ENCODE measurements at regions not wholly inside any gene's neighbourhood (a gene's known extent, or its start where the extent isn't known, plus 50 kb on each side); places are given as distances from the start of the nearest gene placed in this dataset.

- Histone ChIP-seq H3K27me3 (ENCODE audit: control insufficient read depth, insufficient read depth, low read length) (no peaks in the 10 kb centered on the region), H3K36me3 (ENCODE audit: control insufficient read depth, insufficient read depth, low read length) (no peaks in the 10 kb centered on the region), H3K4me1 (ENCODE audit: control insufficient read depth, insufficient read depth, low read length) (no peaks in the 10 kb centered on the region), H3K9me3 (ENCODE audit: control insufficient read depth, insufficient read depth, low read length) (no peaks in the 10 kb centered on the region), H3K27ac (ENCODE audit: low read length) (no peak overlapping the region), H3K4me3 (ENCODE audit: low read length) (no peak overlapping the region)
- Mint-ChIP-seq H3K27me3 (ENCODE audit: low read depth in 2 of 2) (peaks cover 0 to 5% of the 10 kb centered on the region in 2 donors), H3K36me3 (no peaks in the 10 kb centered on the region), H3K4me3 (no peak overlapping the region), H3K27ac (no peak overlapping the region), H3K9me3 (peaks cover 4 to 6% of the 10 kb centered on the region in 2 donors), H3K4me1 (no peaks in the 10 kb centered on the region)
- intact Hi-C loops (cut with micrococcal nuclease) = no loop called here
- WGBS (ENCODE audit: insufficient coverage) = 75% methylated on average over 11 of the region's 11 CpGs
- ATAC-seq (no peak), DNase-seq (no peak)
- no peak for TF ChIP-seq CTCF (IDR thresholded peaks at IDR 0.05)
Observed at GRCh38 chr15:25624504-25625177, 185.8 kb upstream of the UBE3A start.

GRCh38 chr15:25623708-25624107, 184.9 kb upstream of the UBE3A start:
- TF ChIP-seq CTCF (IDR thresholded peaks at IDR 0.05) = no peak
- no peak overlapping the region for H3K4me3 ChIP-seq (ENCODE audit: low read length)
- Mint-ChIP-seq H3K36me3 (no peaks in the 10 kb centered on the region), H3K27ac (no peak overlapping the region), H3K27me3 (ENCODE audit: low read depth in 2 of 2) (no peaks in the 10 kb centered on the region), H3K4me1 (no peaks in the 10 kb centered on the region), H3K4me3 (no peak overlapping the region), H3K9me3 (peaks cover 0 to 5% of the 10 kb centered on the region in 2 donors)
- DNase-seq (no peak), ATAC-seq (no peak)
- intact Hi-C loops (cut with micrococcal nuclease) = no loop called here
- no peak overlapping the region for H3K27ac ChIP-seq (ENCODE audit: low read length)
- no peaks in the 10 kb centered on the region for H3K27me3 ChIP-seq (ENCODE audit: control insufficient read depth, insufficient read depth, low read length)
- no peaks in the 10 kb centered on the region for H3K36me3 ChIP-seq (ENCODE audit: control insufficient read depth, insufficient read depth, low read length)
- WGBS (ENCODE audit: insufficient coverage) = 68% methylated on average over 5 of the region's 5 CpGs
- no peaks in the 10 kb centered on the region for H3K9me3 ChIP-seq (ENCODE audit: control insufficient read depth, insufficient read depth, low read length)
- no peaks in the 10 kb centered on the region for H3K4me1 ChIP-seq (ENCODE audit: control insufficient read depth, insufficient read depth, low read length)

- 100% methylated on average over 1 of the region's 4 CpGs for WGBS (ENCODE audit: insufficient coverage)
- ATAC-seq = no peak
- intact Hi-C loops (cut with micrococcal nuclease) = no loop called here
- Mint-ChIP-seq H3K27me3 (ENCODE audit: low read depth in 2 of 2) (no peaks in the 10 kb centered on the region), H3K4me1 (no peaks in the 10 kb centered on the region), H3K9me3 (peaks cover 0 to 8% of the 10 kb centered on the region in 2 donors), H3K4me3 (no peak overlapping the region), H3K27ac (no peak overlapping the region), H3K36me3 (no peaks in the 10 kb centered on the region)
- no peak for DNase-seq
- Histone ChIP-seq H3K9me3 (ENCODE audit: control insufficient read depth, insufficient read depth, low read length) (no peaks in the 10 kb centered on the region), H3K27me3 (ENCODE audit: control insufficient read depth, insufficient read depth, low read length) (no peaks in the 10 kb centered on the region), H3K27ac (ENCODE audit: low read length) (no peak overlapping the region), H3K4me1 (ENCODE audit: control insufficient read depth, insufficient read depth, low read length) (no peaks in the 10 kb centered on the region), H3K36me3 (ENCODE audit: control insufficient read depth, insufficient read depth, low read length) (no peaks in the 10 kb centered on the region), H3K4me3 (ENCODE audit: low read length) (no peak overlapping the region)
- no peak for TF ChIP-seq CTCF (IDR thresholded peaks at IDR 0.05)
Observed at GRCh38 chr15:25620466-25620865, 181.6 kb upstream of the UBE3A start.

- H3K4me1 Mint-ChIP-seq = no peaks in the 10 kb centered on the region
- 79% methylated on average over 9 of the region's 9 CpGs for WGBS (ENCODE audit: insufficient coverage)
- Histone ChIP-seq H3K27me3 (ENCODE audit: control insufficient read depth, insufficient read depth, low read length) (no peaks in the 10 kb centered on the region), H3K27ac (ENCODE audit: low read length) (no peak overlapping the region), H3K36me3 (ENCODE audit: control insufficient read depth, insufficient read depth, low read length) (no peaks in the 10 kb centered on the region), H3K4me3 (ENCODE audit: low read length) (no peak overlapping the region), H3K4me1 (ENCODE audit: control insufficient read depth, insufficient read depth, low read length) (no peaks in the 10 kb centered on the region), H3K9me3 (ENCODE audit: control insufficient read depth, insufficient read depth, low read length) (no peaks in the 10 kb centered on the region)
- H3K9me3 Mint-ChIP-seq = peaks cover 0 to 8% of the 10 kb centered on the region in 2 donors
- no peak for ATAC-seq
- no peaks in the 10 kb centered on the region for H3K36me3 Mint-ChIP-seq
- H3K27me3 Mint-ChIP-seq (ENCODE audit: low read depth in 2 of 2) = no peaks in the 10 kb centered on the region
- H3K4me3 Mint-ChIP-seq = no peak overlapping the region
- intact Hi-C loops (cut with micrococcal nuclease) = no loop called here
- no peak for TF ChIP-seq CTCF (IDR thresholded peaks at IDR 0.05)
- no peak for DNase-seq
- no peak overlapping the region for H3K27ac Mint-ChIP-seq
Observed at GRCh38 chr15:25619761-25620160, 180.9 kb upstream of the UBE3A start.
